IMR-90 (cell line): ENCODE measurements at regions not wholly inside any gene's neighbourhood (a gene's known extent, or its start where the extent isn't known, plus 50 kb on each side); places are given as distances from the start of the nearest gene placed in this dataset.

ENCODE experiments used
- ATAC-seq: fragments of 200-7000 bp; cut with Tn5 transposase; 2 replicates; pipeline ENCODE4 v1.9.1; 2020; ENCODE audit warnings: low read depth, mild to moderate bottlenecking, moderate library complexity
- BruUV-seq: library from RNA; stranded (reverse); fragments of 400-500 nt; replicated peaks from 2 replicates; lab custom pipeline; 2021; lab: Mats Ljungman, UMichigan
- CTCF ChIA-PET: fragments of 300-600 bp; formaldehyde crosslinking; extraction: SDS; loops from one replicate; lab custom pipeline; 2021; ENCODE audit warnings: antibody characterized with exemption; lab: Yijun Ruan, JAX
- POLR2A ChIA-PET: fragments of 300-600 bp; sonication (Branson Sonifier 250); formaldehyde crosslinking; loops from one replicate; lab custom pipeline; 2022; ENCODE audit warnings: antibody characterized with exemption; ENCODE audit not compliant: unreplicated experiment; lab: Charles Lee
- DNase-seq: peaks from one replicate; pipeline ENCODE4 v3.0.0; 2013
- H2AFZ ChIP-seq: replicated peaks from 2 replicates; pipeline ENCODE3; 2013; ENCODE audit warnings: low read length, mild to moderate bottlenecking; ENCODE audit not compliant: poor library complexity
- H2AK5ac ChIP-seq: 2 replicates; pipeline ENCODE4 v1.6.1; 2013; ENCODE audit warnings: low read depth, low read length, inconsistent platforms
- H2AK9ac ChIP-seq: replicated peaks from 2 replicates; pipeline ENCODE3; 2013; ENCODE audit warnings: mild to moderate bottlenecking, low read depth, low read length, moderate library complexity; ENCODE audit not compliant: poor library complexity
- H2BK120ac ChIP-seq: 2 replicates; pipeline ENCODE4 v1.6.1; 2013; ENCODE audit warnings: low read depth, low read length, inconsistent platforms
- H2BK15ac ChIP-seq: 3 replicates; pipeline ENCODE4 v1.6.1; 2013; ENCODE audit warnings: low read depth, low read length, inconsistent platforms
- H2BK20ac ChIP-seq: 2 replicates; pipeline ENCODE4 v1.6.1; 2013; ENCODE audit warnings: low read depth, mild to moderate bottlenecking, inconsistent platforms, low read length, moderate library complexity
- H2BK5ac ChIP-seq: 2 replicates; pipeline ENCODE4 v1.6.1; 2013; ENCODE audit warnings: mild to moderate bottlenecking, low read depth, low read length, inconsistent platforms; ENCODE audit not compliant: poor library complexity, severe bottlenecking
- H3K14ac ChIP-seq: replicated peaks from 2 replicates; pipeline ENCODE4 v1.6.1; 2013; ENCODE audit warnings: low read depth, low read length, inconsistent platforms
- H3K18ac ChIP-seq: 2 replicates; pipeline ENCODE4 v1.6.1; 2013; ENCODE audit warnings: low read depth, low read length, control low read depth
- H3K23ac ChIP-seq: 2 replicates; pipeline ENCODE4 v1.6.1; 2013; ENCODE audit warnings: low read depth, low read length, inconsistent platforms
- H3K27ac ChIP-seq: 2 replicates; pipeline ENCODE4 v1.5.1; 2013; ENCODE audit warnings: mild to moderate bottlenecking, control low read depth, low read length; ENCODE audit not compliant: insufficient read depth
- H3K27me3 ChIP-seq: 2 replicates; pipeline ENCODE4 v1.6.1; 2013; ENCODE audit warnings: low read length; ENCODE audit not compliant: control insufficient read depth, insufficient read depth
- H3K36me3 ChIP-seq: 2 replicates; pipeline ENCODE4 v1.6.1; 2013; ENCODE audit warnings: low read length, mixed read lengths; ENCODE audit not compliant: control insufficient read depth, insufficient read depth
- H3K4ac ChIP-seq: 2 replicates; pipeline ENCODE4 v1.6.1; 2013; ENCODE audit warnings: low read depth, low read length, inconsistent platforms
- H3K4me1 ChIP-seq: 2 replicates; pipeline ENCODE4 v1.6.1; 2013; ENCODE audit warnings: low read length, mixed read lengths; ENCODE audit not compliant: control insufficient read depth, insufficient read depth
- H3K4me2 ChIP-seq: 2 replicates; pipeline ENCODE4 v1.6.1; 2013; ENCODE audit warnings: low read depth, mild to moderate bottlenecking, control low read depth, low read length, moderate library complexity
- H3K4me3 ChIP-seq: 2 replicates; pipeline ENCODE4 v1.5.1; 2013; ENCODE audit warnings: low read depth, mild to moderate bottlenecking, control low read depth, low read length, moderate library complexity; ENCODE audit not compliant: insufficient read depth
- H3K56ac ChIP-seq: 2 replicates; pipeline ENCODE4 v1.6.1; 2013; ENCODE audit warnings: low read length, inconsistent platforms; ENCODE audit not compliant: insufficient read depth; ENCODE audit errors: extremely low read depth
- H3K79me1 ChIP-seq, 2 experiments: 2 replicates each; pipeline ENCODE4 v1.6.1; 2013; ENCODE audit warnings: low read length in 2 of 2, inconsistent platforms in 1 of 2, low read depth in 1 of 2
- H3K9ac ChIP-seq: 2 replicates; pipeline ENCODE4 v1.6.1; 2013; ENCODE audit warnings: low read depth, low read length, control low read depth
- H3K9me1 ChIP-seq: 2 replicates; pipeline ENCODE4 v1.6.1; 2013; ENCODE audit warnings: low read length, inconsistent platforms; ENCODE audit not compliant: insufficient read depth
- H3K9me3 ChIP-seq: 2 replicates; pipeline ENCODE4 v1.6.1; 2013; ENCODE audit warnings: low read length; ENCODE audit not compliant: control insufficient read depth, insufficient read depth
- H4K20me1 ChIP-seq: 2 replicates; pipeline ENCODE4 v1.6.1; 2013; ENCODE audit warnings: low read length, inconsistent platforms; ENCODE audit not compliant: insufficient read depth
- H4K5ac ChIP-seq: 2 replicates; pipeline ENCODE4 v1.6.1; 2013; ENCODE audit warnings: mild to moderate bottlenecking, low read depth, low read length, control low read depth
- H4K8ac ChIP-seq, 2 experiments: 2 replicates each; pipeline ENCODE4 v1.6.1; 2013; ENCODE audit warnings: low read depth in 2 of 2, low read length in 2 of 2, control low read depth in 1 of 2, inconsistent platforms in 1 of 2
- H4K91ac ChIP-seq: 2 replicates; pipeline ENCODE4 v1.6.1; 2013; ENCODE audit warnings: low read depth, low read length, inconsistent platforms; ENCODE audit not compliant: insufficient read depth
- BHLHE40 ChIP-seq: fragments of 150-350 bp; IDR thresholded peaks from 2 replicates; pipeline ENCODE4 v1.6.1; 2016; ENCODE audit warnings: mild to moderate bottlenecking, low read depth, low read length
- CHD1 ChIP-seq: IDR thresholded peaks from 2 replicates; pipeline ENCODE4 v1.6.1; 2012; ENCODE audit warnings: low read depth, low read length, improper control_type of control experiment
- ELK1 ChIP-seq: fragments of 150-350 bp; IDR thresholded peaks from 2 replicates; pipeline ENCODE4 v1.6.1; 2016; ENCODE audit warnings: low read depth, mild to moderate bottlenecking, low read length, moderate library complexity, borderline replicate concordance
- MXI1 ChIP-seq: IDR thresholded peaks from 2 replicates; pipeline ENCODE4 v1.6.1; 2012; ENCODE audit warnings: low read depth, mild to moderate bottlenecking, low read length, moderate library complexity, borderline replicate concordance
- USF2 ChIP-seq: fragments of 150-350 bp; IDR thresholded peaks from 2 replicates; pipeline ENCODE4 v1.6.1; 2017; ENCODE audit warnings: mild to moderate bottlenecking, antibody characterized with exemption, low read length, low read depth
- WGBS, 2 experiments: methylation state at CpG; one replicate each; pipeline versions ENCODE4 v1.1.5 to v1.1.7; 2013; ENCODE audit warnings: missing lambda C conversion rate in 2 of 2; ENCODE audit not compliant: insufficient read length in 1 of 2; ENCODE audit errors: extremely low coverage in 2 of 2; 5-methylcytosine and 5-hydroxymethylcytosine counted together
- dilution Hi-C: fragments of 300-500 bp; cut with HindIII; formaldehyde crosslinking; loops from one replicate; pipeline ENCODE4 v1.14.3; 2018; ENCODE audit warnings: low sequenced_read_pairs; ENCODE audit not compliant: unreplicated experiment
- in situ Hi-C: fragments of 300-500 bp; cut with MboI; formaldehyde crosslinking; loops from 3 replicates; pipeline ENCODE4 v1.14.3; 2019; ENCODE audit warnings: low sequenced_read_pairs, inconsistent platforms, mixed read lengths
- intact Hi-C: fragments of 100-400 bp; cut with micrococcal nuclease; formaldehyde crosslinking; loops from 2 replicates; pipeline ENCODE4 v1.10.0; 2022

DNA sequence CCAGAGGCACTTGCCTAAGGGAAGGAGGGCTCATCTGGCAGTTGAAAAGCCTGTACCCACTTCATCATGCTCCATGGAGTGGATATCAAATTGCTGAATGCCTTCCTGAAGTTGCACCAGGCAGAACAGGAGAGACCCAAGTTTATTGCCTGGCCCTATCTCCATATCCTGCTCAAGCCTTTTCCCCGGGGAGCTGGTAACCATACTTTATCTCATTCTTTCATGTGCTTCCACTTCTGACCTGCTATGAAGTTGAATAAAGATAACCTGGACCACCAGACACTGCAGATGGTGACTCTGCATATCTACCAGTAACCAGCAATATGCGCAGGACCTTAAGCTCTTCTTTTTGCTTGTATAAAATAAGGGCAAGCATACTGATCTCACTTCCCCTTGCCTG lies 1397.5 kb upstream of the CDH6 start:
- Histone ChIP-seq H3K4me1 (no peaks in the 10 kb centered on the region), H3K9me3 (peaks cover 4% of the 10 kb centered on the region; the same call in 1 of the 2 replicates), H2BK120ac (no peak overlapping the region), H3K18ac (no peak overlapping the region), H4K91ac (no peak overlapping the region), H2BK5ac (no peak overlapping the region), H3K27ac (no peak overlapping the region), H2AK5ac (no peak overlapping the region), H2AFZ (no peak overlapping the region), H2AK9ac (no peak overlapping the region), H4K8ac (no peak overlapping the region), H3K9me1 (no peaks in the 10 kb centered on the region), H4K20me1 (no peaks in the 10 kb centered on the region), H3K36me3 (no peaks in the 10 kb centered on the region), H3K56ac (no peak overlapping the region), H3K14ac (no peak overlapping the region), H3K23ac (no peak overlapping the region), H2BK20ac (no peak overlapping the region), H2BK15ac (no peak overlapping the region), H3K79me1 (no peaks in the 10 kb centered on the region), H4K5ac (no peak overlapping the region), H3K27me3 (no peaks in the 10 kb centered on the region), H3K9ac (no peak overlapping the region), H3K4me3 (no peak overlapping the region), H3K4ac (no peak overlapping the region), H3K4me2 (no peak overlapping the region)
- CTCF ChIA-PET, result no interaction called here
- dilution Hi-C loops, result no loop called here
- intact Hi-C loops, result no loop called here
- no CpG with 5 or more reads among the region's 2 CpGs for WGBS, 2 experiments
- no peak for ATAC-seq
- DNase-seq, result no peak
- no TSS peak for BruUV-seq
- POLR2A ChIA-PET, result no interaction called here
- TF ChIP-seq BHLHE40, result no peak
- no peak for TF ChIP-seq USF2
- TF ChIP-seq ELK1, result no peak
- no peak for TF ChIP-seq CHD1
- no peak for TF ChIP-seq MXI1
- in situ Hi-C loops, result no loop called here
